ENCODE measurements at regions not wholly inside any gene's neighbourhood (a gene's known extent, or its start where the extent isn't known, plus 50 kb on each side); places are given as distances from the start of the nearest gene placed in this dataset.

GRCh38 chr18:29147944-29148343, 971.0 kb upstream of the CDH2 start:
- H3K27ac Mint-ChIP-seq (ENCODE audit: unreplicated experiment), result peak overlapping the region; percentile 52
- no peak overlapping the region for H3K4me3 Mint-ChIP-seq (ENCODE audit: unreplicated experiment)
- H3K27me3 Mint-ChIP-seq (ENCODE audit: low read depth), result no peaks in the 10 kb centered on the region
- DNase-seq (ENCODE audit: low spot score), result no peak
- H3K4me1 Mint-ChIP-seq (ENCODE audit: low read depth), result peaks cover 6% of the 10 kb centered on the region
- no peaks in the 10 kb centered on the region for H3K36me3 Mint-ChIP-seq (ENCODE audit: low read depth)
- no peaks in the 10 kb centered on the region for H3K9me3 Mint-ChIP-seq (ENCODE audit: low read depth)
- no peak for TF ChIP-seq CTCF (IDR thresholded peaks at IDR 0.05)

- Mint-ChIP-seq H3K4me1 (ENCODE audit: low read depth) (peaks cover 4% of the 10 kb centered on the region), H3K36me3 (ENCODE audit: low read depth) (no peaks in the 10 kb centered on the region), H3K27me3 (ENCODE audit: low read depth) (no peaks in the 10 kb centered on the region), H3K4me3 (ENCODE audit: unreplicated experiment) (no peak overlapping the region), H3K27ac (ENCODE audit: unreplicated experiment) (no peak overlapping the region), H3K9me3 (ENCODE audit: low read depth) (no peaks in the 10 kb centered on the region)
- DNase-seq (ENCODE audit: low spot score), result no peak
- no peak for TF ChIP-seq CTCF (IDR thresholded peaks at IDR 0.05)
These were observed 969.1 kb upstream of the CDH2 start for GRCh38 chr18:29146068-29146467.

- no peak overlapping the region for H3K4me3 Mint-ChIP-seq (ENCODE audit: unreplicated experiment)
- no peak for TF ChIP-seq CTCF (IDR thresholded peaks at IDR 0.05)
- H3K27ac Mint-ChIP-seq (ENCODE audit: unreplicated experiment), result no peak overlapping the region
- no peaks in the 10 kb centered on the region for H3K36me3 Mint-ChIP-seq (ENCODE audit: low read depth)
- H3K4me1 Mint-ChIP-seq (ENCODE audit: low read depth), result no peaks in the 10 kb centered on the region
- no peaks in the 10 kb centered on the region for H3K27me3 Mint-ChIP-seq (ENCODE audit: low read depth)
- no peaks in the 10 kb centered on the region for H3K9me3 Mint-ChIP-seq (ENCODE audit: low read depth)
- no peak for DNase-seq (ENCODE audit: low spot score)
These were observed 963.7 kb upstream of the CDH2 start for GRCh38 chr18:29140590-29140989.

- H3K36me3 Mint-ChIP-seq (ENCODE audit: low read depth), result no peaks in the 10 kb centered on the region
- no peak for TF ChIP-seq CTCF (IDR thresholded peaks at IDR 0.05)
- H3K27ac Mint-ChIP-seq (ENCODE audit: unreplicated experiment), result no peak overlapping the region
- H3K27me3 Mint-ChIP-seq (ENCODE audit: low read depth), result no peaks in the 10 kb centered on the region
- H3K4me3 Mint-ChIP-seq (ENCODE audit: unreplicated experiment), result no peak overlapping the region
- no peak for DNase-seq (ENCODE audit: low spot score)
- H3K9me3 Mint-ChIP-seq (ENCODE audit: low read depth), result no peaks in the 10 kb centered on the region
- H3K4me1 Mint-ChIP-seq (ENCODE audit: low read depth), result no peaks in the 10 kb centered on the region
These were observed 961.0 kb upstream of the CDH2 start for GRCh38 chr18:29137773-29138495.

GRCh38 chr18:29123706-29124530, 947.0 kb upstream of the CDH2 start:
- Mint-ChIP-seq H3K27me3 (ENCODE audit: low read depth) (no peaks in the 10 kb centered on the region), H3K4me1 (ENCODE audit: low read depth) (no peaks in the 10 kb centered on the region), H3K4me3 (ENCODE audit: unreplicated experiment) (no peak overlapping the region), H3K9me3 (ENCODE audit: low read depth) (no peaks in the 10 kb centered on the region), H3K27ac (ENCODE audit: unreplicated experiment) (no peak overlapping the region), H3K36me3 (ENCODE audit: low read depth) (no peaks in the 10 kb centered on the region)
- DNase-seq (ENCODE audit: low spot score), result no peak
- no peak for TF ChIP-seq CTCF (IDR thresholded peaks at IDR 0.05)
